ENCODE measurements at regions not wholly inside any gene's neighbourhood (a gene's known extent, or its start where the extent isn't known, plus 50 kb on each side); places are given as distances from the start of the nearest gene placed in this dataset.

GRCh38 chr7:97418312-97418711 is 300.8 kb downstream of the SDHAF3 start:
- no peaks in the 10 kb centered on the region for H3K9me3 ChIP-seq
- no peaks in the 10 kb centered on the region for H3K4me1 ChIP-seq
- H3K4me3 ChIP-seq: no peak overlapping the region
- H3K36me3 ChIP-seq: no peaks in the 10 kb centered on the region
- DNase-seq (no peak), ATAC-seq (no peak)
- no peak for TF ChIP-seq CTCF (IDR thresholded peaks at IDR 0.05)
- no peaks in the 10 kb centered on the region for H3K27me3 ChIP-seq
- WGBS, 2 donors: 83 to 90% methylated on average over 2 of the region's 2 CpGs
- intact Hi-C loops (cut with DNase I): no loop called here
- no peak overlapping the region for H3K27ac ChIP-seq

GRCh38 chr7:97419898-97420297 is 302.4 kb downstream of the SDHAF3 start:
- Histone ChIP-seq H3K9me3 (peaks cover 0 to 3% (median 0%) of the 10 kb centered on the region in 11 donors), H3K36me3 (no peaks in the 10 kb centered on the region), H3K4me1 (no peaks in the 10 kb centered on the region), H3K4me3 (no peak overlapping the region), H3K27ac (no peak overlapping the region), H3K27me3 (no peaks in the 10 kb centered on the region)
- TF ChIP-seq CTCF (IDR thresholded peaks at IDR 0.05): no peak
- 89 to 91% methylated on average over 5 of the region's 5 CpGs for WGBS, 2 donors
- no peak for DNase-seq
- no peak for ATAC-seq
- intact Hi-C loops (cut with DNase I): no loop called here

GRCh38 chr7:97421307-97421930 is 303.9 kb downstream of the SDHAF3 start:
- Histone ChIP-seq H3K4me3 (no peak overlapping the region), H3K4me1 (no peaks in the 10 kb centered on the region), H3K27ac (no peak overlapping the region), H3K9me3 (peaks cover 0 to 3% (median 0%) of the 10 kb centered on the region in 11 donors), H3K27me3 (no peaks in the 10 kb centered on the region), H3K36me3 (no peaks in the 10 kb centered on the region)
- no peak for DNase-seq
- ATAC-seq: no peak
- WGBS, 2 donors: 70 to 77% methylated on average over 4 of the region's 4 CpGs
- intact Hi-C loops (cut with DNase I): no loop called here
- no peak for TF ChIP-seq CTCF (IDR thresholded peaks at IDR 0.05)

GRCh38 chr7:97422046-97422445 is 304.5 kb downstream of the SDHAF3 start:
- no peak overlapping the region for H3K4me3 ChIP-seq
- no peak for TF ChIP-seq CTCF (IDR thresholded peaks at IDR 0.05)
- H3K27ac ChIP-seq: no peak overlapping the region
- no peaks in the 10 kb centered on the region for H3K27me3 ChIP-seq
- WGBS, 2 donors: 87 to 93% methylated on average over 1 of the region's 1 CpG
- no peak for DNase-seq
- ATAC-seq: no peak
- intact Hi-C loops (cut with DNase I): no loop called here
- no peaks in the 10 kb centered on the region for H3K36me3 ChIP-seq
- peaks cover 0 to 3% (median 0%) of the 10 kb centered on the region in 11 donors for H3K9me3 ChIP-seq
- H3K4me1 ChIP-seq: no peaks in the 10 kb centered on the region
